ENCODE measurements at regions not wholly inside any gene's neighbourhood (a gene's known extent, or its start where the extent isn't known, plus 50 kb on each side); places are given as distances from the start of the nearest gene placed in this dataset.

DNA sequence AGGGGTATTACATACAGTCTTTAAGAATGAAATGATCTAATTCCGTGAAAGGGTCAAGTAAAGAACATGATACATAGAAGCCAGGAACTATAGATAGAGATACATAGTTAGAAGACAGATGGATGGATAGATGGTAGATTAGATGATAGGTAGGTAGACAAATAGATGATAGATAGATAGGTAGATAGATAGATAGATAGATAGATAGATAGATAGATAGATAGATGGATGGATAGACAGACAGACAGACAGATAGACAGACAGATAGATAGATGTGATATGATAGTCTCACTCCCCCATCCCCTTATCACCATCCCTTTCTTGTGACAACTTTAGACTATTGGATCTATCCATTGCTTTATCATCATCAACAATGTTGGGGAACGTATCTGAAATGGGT lies 448.2 kb downstream of the METTL4 start:
- Histone ChIP-seq H3K4me1 (ENCODE audit: control insufficient read depth in 1 of 2, insufficient read depth in 2 of 2, low read depth in 1 of 2, low read length in 1 of 2) (no peaks in the 10 kb centered on the region), H4K20me1 (ENCODE audit: insufficient read depth) (no peaks in the 10 kb centered on the region), H3K9me3 (no peaks in the 10 kb centered on the region), H3K9ac (no peak overlapping the region), H3K27me3 (ENCODE audit: insufficient read depth) (no peaks in the 10 kb centered on the region), H3F3A (replicated peaks; ENCODE audit: insufficient read depth) (no peaks in the 10 kb centered on the region), H3K36me3 (replicated peaks in 1 of 2; ENCODE audit: control insufficient read depth in 1 of 2, insufficient read depth in 2 of 2, low read length in 1 of 2) (no peaks in the 10 kb centered on the region), H3K4me3 (ENCODE audit: low read depth in 2 of 2, low read length in 1 of 2) (no peak overlapping the region), H2AFZ (ENCODE audit: low read depth) (no peak overlapping the region), H3K79me2 (ENCODE audit: insufficient read depth) (no peaks in the 10 kb centered on the region), H3K27ac (ENCODE audit: low read depth in 2 of 2, low read length in 1 of 2) (no peak overlapping the region), H3K9me2 (no peaks in the 10 kb centered on the region), H3K4me2 (no peak overlapping the region)
- WGBS (ENCODE audit: low lambda C conversion rate), result 19% methylated on average over 2 of the region's 2 CpGs
- no peak for DNase-seq
- ChIA-PET CTCF (interaction anchor here (1.5 kb wide), 1 partner anchor 19 kb away, joined by 4 read pairs; no protein-coding TSS in a partner anchor), POLR2A (no interaction called here)
- TF ChIP-seq ELF1 (IDR thresholded peaks at IDR 0.05) (no peak), FOXM1 (IDR thresholded peaks at IDR 0.05; ENCODE audit: low read depth) (no peak), FOXJ3 (CRISPR knock-in tag; IDR thresholded peaks at IDR 0.05) (no peak), CHD2 (IDR thresholded peaks at IDR 0.05; ENCODE audit: low read length, partially characterized antibody) (no peak), SIN3A (IDR thresholded peaks at IDR 0.05; ENCODE audit: borderline replicate concordance, low read depth, low read length) (no peak), NRF1 (IDR thresholded peaks at IDR 0.05; ENCODE audit: low read depth, low read length) (no peak), JUND (IDR thresholded peaks at IDR 0.05) (no peak), FOSL2 (IDR thresholded peaks at IDR 0.05; ENCODE audit: borderline replicate concordance, low read depth) (no peak), RCOR1 (IDR thresholded peaks at IDR 0.05; ENCODE audit: low read length) (no peak), EP300 (IDR thresholded peaks at IDR 0.05; ENCODE audit: borderline replicate concordance in 1 of 2, low read depth in 1 of 2, low read length in 1 of 2) (no peak), NFIC (IDR thresholded peaks at IDR 0.05; ENCODE audit: borderline replicate concordance) (no peak), GABPA (IDR thresholded peaks at IDR 0.05; ENCODE audit: low read depth) (no peak), YY1 (IDR thresholded peaks at IDR 0.05; ENCODE audit: low read depth) (no peak), TCF12 (IDR thresholded peaks at IDR 0.05) (no peak), TEAD4 (IDR thresholded peaks at IDR 0.05; ENCODE audit: borderline replicate concordance, insufficient read depth) (no peak), GATA2 (CRISPR knock-in tag; IDR thresholded peaks at IDR 0.05) (no peak)
- TF ChIP-seq, protein P1, sequence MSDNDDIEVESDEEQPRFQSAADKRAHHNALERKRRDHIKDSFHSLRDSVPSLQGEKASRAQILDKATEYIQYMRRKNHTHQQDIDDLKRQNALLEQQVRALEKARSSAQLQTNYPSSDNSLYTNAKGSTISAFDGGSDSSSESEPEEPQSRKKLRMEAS (IDR thresholded peaks at IDR 0.05; ENCODE audit: low read depth), result no peak
- TF ChIP-seq, protein P2, sequence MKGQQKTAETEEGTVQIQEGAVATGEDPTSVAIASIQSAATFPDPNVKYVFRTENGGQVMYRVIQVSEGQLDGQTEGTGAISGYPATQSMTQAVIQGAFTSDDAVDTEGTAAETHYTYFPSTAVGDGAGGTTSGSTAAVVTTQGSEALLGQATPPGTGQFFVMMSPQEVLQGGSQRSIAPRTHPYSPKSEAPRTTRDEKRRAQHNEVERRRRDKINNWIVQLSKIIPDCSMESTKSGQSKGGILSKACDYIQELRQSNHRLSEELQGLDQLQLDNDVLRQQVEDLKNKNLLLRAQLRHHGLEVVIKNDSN (IDR thresholded peaks at IDR 0.05; ENCODE audit: borderline replicate concordance, low read depth), result no peak
- TF ChIP-seq, protein P3, sequence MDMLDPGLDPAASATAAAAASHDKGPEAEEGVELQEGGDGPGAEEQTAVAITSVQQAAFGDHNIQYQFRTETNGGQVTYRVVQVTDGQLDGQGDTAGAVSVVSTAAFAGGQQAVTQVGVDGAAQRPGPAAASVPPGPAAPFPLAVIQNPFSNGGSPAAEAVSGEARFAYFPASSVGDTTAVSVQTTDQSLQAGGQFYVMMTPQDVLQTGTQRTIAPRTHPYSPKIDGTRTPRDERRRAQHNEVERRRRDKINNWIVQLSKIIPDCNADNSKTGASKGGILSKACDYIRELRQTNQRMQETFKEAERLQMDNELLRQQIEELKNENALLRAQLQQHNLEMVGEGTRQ (IDR thresholded peaks at IDR 0.05; ENCODE audit: borderline replicate concordance, low read depth, low read length), result no peak
- TF ChIP-seq, protein P4, sequence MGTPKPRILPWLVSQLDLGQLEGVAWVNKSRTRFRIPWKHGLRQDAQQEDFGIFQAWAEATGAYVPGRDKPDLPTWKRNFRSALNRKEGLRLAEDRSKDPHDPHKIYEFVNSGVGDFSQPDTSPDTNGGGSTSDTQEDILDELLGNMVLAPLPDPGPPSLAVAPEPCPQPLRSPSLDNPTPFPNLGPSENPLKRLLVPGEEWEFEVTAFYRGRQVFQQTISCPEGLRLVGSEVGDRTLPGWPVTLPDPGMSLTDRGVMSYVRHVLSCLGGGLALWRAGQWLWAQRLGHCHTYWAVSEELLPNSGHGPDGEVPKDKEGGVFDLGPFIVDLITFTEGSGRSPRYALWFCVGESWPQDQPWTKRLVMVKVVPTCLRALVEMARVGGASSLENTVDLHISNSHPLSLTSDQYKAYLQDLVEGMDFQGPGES (IDR thresholded peaks at IDR 0.05; ENCODE audit: low read depth, low read length), result no peak

Data from SK-N-SH (cell line).